ENCODE measurements at regions not wholly inside any gene's neighbourhood (a gene's known extent, or its start where the extent isn't known, plus 50 kb on each side); places are given as distances from the start of the nearest gene placed in this dataset.

DNA sequence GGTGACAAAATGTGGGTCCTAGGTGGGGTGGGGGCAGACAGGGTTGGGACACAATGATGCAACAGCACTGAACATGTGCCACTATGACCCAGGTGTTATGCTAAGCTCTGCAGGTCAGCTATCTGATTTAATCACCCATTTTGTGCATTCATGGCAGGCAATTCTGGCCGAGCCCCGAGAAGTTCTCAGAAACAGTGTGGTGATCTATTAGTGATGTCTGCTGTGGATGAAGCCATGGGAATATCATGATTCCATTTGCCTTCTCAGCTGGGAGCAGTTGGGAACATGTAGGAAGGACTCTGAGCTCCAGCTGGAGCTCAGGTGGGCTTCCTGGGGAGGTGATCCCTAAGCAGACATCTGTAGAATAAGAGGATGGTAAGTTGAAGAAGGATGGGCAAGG lies 194.0 kb upstream of the POU3F1 start:
- H3K9me3 Mint-ChIP-seq: no peaks in the 10 kb centered on the region
- CTCF ChIA-PET: no interaction called here
- no peak overlapping the region for H3K27ac Mint-ChIP-seq
- ATAC-seq (ENCODE audit: low read depth) (no peak), DNase-seq (no peak)
- TF ChIP-seq, protein P1, sequence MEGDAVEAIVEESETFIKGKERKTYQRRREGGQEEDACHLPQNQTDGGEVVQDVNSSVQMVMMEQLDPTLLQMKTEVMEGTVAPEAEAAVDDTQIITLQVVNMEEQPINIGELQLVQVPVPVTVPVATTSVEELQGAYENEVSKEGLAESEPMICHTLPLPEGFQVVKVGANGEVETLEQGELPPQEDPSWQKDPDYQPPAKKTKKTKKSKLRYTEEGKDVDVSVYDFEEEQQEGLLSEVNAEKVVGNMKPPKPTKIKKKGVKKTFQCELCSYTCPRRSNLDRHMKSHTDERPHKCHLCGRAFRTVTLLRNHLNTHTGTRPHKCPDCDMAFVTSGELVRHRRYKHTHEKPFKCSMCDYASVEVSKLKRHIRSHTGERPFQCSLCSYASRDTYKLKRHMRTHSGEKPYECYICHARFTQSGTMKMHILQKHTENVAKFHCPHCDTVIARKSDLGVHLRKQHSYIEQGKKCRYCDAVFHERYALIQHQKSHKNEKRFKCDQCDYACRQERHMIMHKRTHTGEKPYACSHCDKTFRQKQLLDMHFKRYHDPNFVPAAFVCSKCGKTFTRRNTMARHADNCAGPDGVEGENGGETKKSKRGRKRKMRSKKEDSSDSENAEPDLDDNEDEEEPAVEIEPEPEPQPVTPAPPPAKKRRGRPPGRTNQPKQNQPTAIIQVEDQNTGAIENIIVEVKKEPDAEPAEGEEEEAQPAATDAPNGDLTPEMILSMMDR (IDR thresholded peaks at IDR 0.05): no peak
- no peak overlapping the region for H3K4me3 Mint-ChIP-seq
- intact Hi-C loops (cut with micrococcal nuclease): no loop called here
- no peaks in the 10 kb centered on the region for H3K36me3 Mint-ChIP-seq (ENCODE audit: low read depth)
- POLR2A ChIA-PET: no interaction called here
- peaks cover 8% of the 10 kb centered on the region for H3K27me3 Mint-ChIP-seq
- H3K4me1 Mint-ChIP-seq: no peaks in the 10 kb centered on the region

DNA sequence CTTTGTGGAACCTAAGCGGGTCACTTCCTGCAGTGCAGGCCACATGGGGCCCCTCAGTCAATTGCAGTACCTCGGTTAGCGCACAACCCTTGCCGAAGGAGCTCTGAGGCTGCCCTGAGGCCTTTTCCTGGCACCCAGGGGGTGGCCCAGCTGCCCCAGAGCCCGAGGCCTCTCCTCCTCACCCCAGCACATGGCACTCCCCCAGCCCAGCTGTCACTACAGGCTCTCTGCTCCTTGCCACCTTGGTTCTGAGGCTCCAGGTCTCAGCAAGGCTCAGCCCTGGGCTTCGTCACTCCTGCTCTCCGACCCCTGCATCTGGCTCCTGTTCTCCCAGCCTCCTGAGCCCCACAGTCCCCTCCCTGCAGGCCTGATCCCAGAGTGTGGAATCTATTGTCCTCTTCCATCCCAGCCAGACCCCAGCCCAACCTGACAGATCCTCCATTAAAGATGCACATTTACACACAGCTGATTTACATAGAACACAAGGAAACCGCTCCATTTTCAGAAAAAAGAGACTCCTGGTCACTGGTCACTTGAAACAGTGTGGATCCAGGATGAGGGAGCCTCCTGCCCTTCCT lies 192.8 kb upstream of the POU3F1 start:
- ChIA-PET POLR2A (no interaction called here), CTCF (no interaction called here)
- Mint-ChIP-seq H3K4me3 (no peak overlapping the region), H3K27me3 (peaks cover 9% of the 10 kb centered on the region), H3K4me1 (no peaks in the 10 kb centered on the region), H3K27ac (no peak overlapping the region), H3K9me3 (no peaks in the 10 kb centered on the region), H3K36me3 (ENCODE audit: low read depth) (no peaks in the 10 kb centered on the region)
- TF ChIP-seq, protein P1 (IDR thresholded peaks at IDR 0.05): no peak
- intact Hi-C loops (cut with micrococcal nuclease): no loop called here
- DNase-seq (no peak), ATAC-seq (ENCODE audit: low read depth) (no peak)

DNA sequence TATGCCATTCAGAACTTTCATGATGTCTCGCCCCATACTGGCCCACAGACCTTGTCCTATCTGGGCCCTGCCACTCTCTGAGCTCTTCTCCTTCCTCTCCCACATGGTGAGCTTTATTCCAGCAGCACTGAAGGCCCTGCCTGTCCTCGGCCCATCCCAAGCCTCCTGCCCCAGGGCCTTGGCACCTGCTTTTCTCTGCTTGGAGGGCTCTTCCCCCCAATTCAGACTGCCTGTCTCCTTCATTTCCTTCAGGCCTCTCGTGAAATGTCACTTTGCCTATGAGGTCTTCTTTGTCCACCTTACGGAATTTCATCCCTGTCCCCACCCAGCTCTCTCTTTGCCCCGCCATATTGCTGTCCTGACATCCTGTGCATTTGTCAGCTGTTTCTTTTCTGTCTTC lies 191.7 kb upstream of the POU3F1 start:
- DNase-seq (no peak), ATAC-seq (ENCODE audit: low read depth) (no peak)
- Mint-ChIP-seq H3K27ac (no peak overlapping the region), H3K9me3 (no peaks in the 10 kb centered on the region), H3K36me3 (ENCODE audit: low read depth) (no peaks in the 10 kb centered on the region), H3K27me3 (peaks cover 10% of the 10 kb centered on the region), H3K4me1 (no peaks in the 10 kb centered on the region), H3K4me3 (no peak overlapping the region)
- ChIA-PET POLR2A (no interaction called here), CTCF (no interaction called here)
- intact Hi-C loops (cut with micrococcal nuclease): no loop called here
- TF ChIP-seq, protein P1 (IDR thresholded peaks at IDR 0.05): no peak

DNA sequence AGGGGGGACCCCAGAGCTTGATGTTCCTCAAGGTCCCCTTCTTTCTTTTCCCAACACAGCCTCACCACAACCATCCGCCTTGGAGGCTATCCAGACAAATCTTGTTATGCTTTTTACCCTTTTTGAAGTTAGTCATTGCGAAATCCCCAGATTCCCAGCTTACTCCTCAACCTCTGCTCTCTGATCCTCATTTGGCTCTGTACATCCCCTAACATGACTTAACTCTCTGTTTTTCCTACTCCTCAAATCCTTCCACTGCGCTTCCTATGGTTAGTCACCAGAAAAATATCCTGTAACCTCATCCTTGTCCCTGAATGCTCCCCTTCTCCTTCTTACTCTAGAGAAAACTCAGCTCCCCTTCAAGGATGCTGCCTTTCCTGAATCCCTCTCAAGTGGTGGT lies 189.1 kb upstream of the POU3F1 start:
- TF ChIP-seq, protein P1 (IDR thresholded peaks at IDR 0.05): no peak
- ChIA-PET POLR2A (no interaction called here), CTCF (no interaction called here)
- Mint-ChIP-seq H3K4me1 (no peaks in the 10 kb centered on the region), H3K27me3 (peaks cover 10% of the 10 kb centered on the region), H3K36me3 (ENCODE audit: low read depth) (no peaks in the 10 kb centered on the region), H3K27ac (no peak overlapping the region), H3K9me3 (no peaks in the 10 kb centered on the region), H3K4me3 (no peak overlapping the region)
- DNase-seq: no peak
- intact Hi-C loops (cut with micrococcal nuclease): no loop called here
- ATAC-seq (ENCODE audit: low read depth): no peak

DNA sequence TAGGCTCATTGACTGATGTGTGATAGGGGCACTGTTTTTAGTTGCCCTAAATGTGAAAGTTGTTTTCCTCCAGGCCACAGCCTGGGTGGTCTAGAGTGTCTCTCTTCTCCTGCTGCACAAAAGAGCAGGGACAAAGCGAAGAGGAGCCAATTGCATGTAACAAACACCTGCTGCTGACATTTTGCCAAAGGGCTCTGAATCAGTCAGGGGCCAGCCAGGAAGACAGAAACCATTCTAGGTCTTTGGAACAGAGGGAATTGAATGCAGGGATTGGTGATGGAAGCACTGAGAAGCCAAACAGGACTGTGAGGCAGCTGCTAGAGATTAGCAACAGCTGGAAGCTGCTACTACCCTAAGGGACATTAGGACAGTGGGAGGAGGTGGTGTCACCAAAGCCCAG lies 185.3 kb upstream of the POU3F1 start:
- TF ChIP-seq, protein P1 (IDR thresholded peaks at IDR 0.05): no peak
- no peaks in the 10 kb centered on the region for H3K9me3 Mint-ChIP-seq
- no peak overlapping the region for H3K27ac Mint-ChIP-seq
- ATAC-seq (ENCODE audit: low read depth) (no peak), DNase-seq (no peak)
- no peak overlapping the region for H3K4me3 Mint-ChIP-seq
- CTCF ChIA-PET: no interaction called here
- POLR2A ChIA-PET: no interaction called here
- intact Hi-C loops (cut with micrococcal nuclease): no loop called here
- H3K4me1 Mint-ChIP-seq: no peaks in the 10 kb centered on the region
- no peaks in the 10 kb centered on the region for H3K36me3 Mint-ChIP-seq (ENCODE audit: low read depth)
- peaks cover 10% of the 10 kb centered on the region for H3K27me3 Mint-ChIP-seq

Data from activated B cell treated with CpG ODN at 0.5 μM for 24 hours (primary cell).